CD4-positive, alpha-beta T cell (primary cell): ENCODE measurements at regions not wholly inside any gene's neighbourhood (a gene's known extent, or its start where the extent isn't known, plus 50 kb on each side); places are given as distances from the start of the nearest gene placed in this dataset.

Experiments
- ATAC-seq: fragments of 200-7000 bp; cut with Tn5 transposase; one replicate; pipeline ENCODE4 v1.10.0; 2022; ENCODE audit warnings: mild to moderate bottlenecking; ENCODE audit not compliant: poor library complexity
- CTCF ChIA-PET: fragments of 350-600 bp; sonication (Branson Sonifier 250); formaldehyde crosslinking; loops from one replicate; lab custom pipeline; 2021; ENCODE audit warnings: antibody characterized with exemption, inconsistent platforms; lab: Charles Lee
- POLR2A ChIA-PET: fragments of 350-600 bp; sonication (Branson Sonifier 250); formaldehyde crosslinking; loops from one replicate; lab custom pipeline; 2021; ENCODE audit warnings: antibody characterized with exemption, inconsistent platforms; lab: Charles Lee
- DNase-seq, 14 experiments: peaks; one replicate each; pipeline ENCODE4 v3.0.0-alpha.2; 2013 to 2020; ENCODE audit warnings: mixed read lengths in 2 of 14
- H3K27ac ChIP-seq, 2 donors: one replicate each; pipeline versions ENCODE4 v1.5.1 to v1.7.0; 2013; ENCODE audit warnings: low read length in 2 of 2, low read depth in 1 of 2, mild to moderate bottlenecking in 1 of 2
- H3K27me3 ChIP-seq, 2 experiments: 1 replicate in 1 of 2; 2 replicates in 1 of 2; pipeline versions ENCODE4 v1.6.1 to v1.7.0; 2013; ENCODE audit warnings: low read length in 2 of 2, control low read depth in 1 of 2, mild to moderate bottlenecking in 1 of 2, moderate library complexity in 1 of 2; ENCODE audit not compliant: insufficient read depth in 2 of 2, control insufficient read depth in 1 of 2
- H3K36me3 ChIP-seq: one replicate; pipeline ENCODE4 v1.6.1; 2013; ENCODE audit warnings: low read length, control low read depth; ENCODE audit not compliant: insufficient read depth
- H3K4me1 ChIP-seq: one replicate; pipeline ENCODE4 v1.6.1; 2013; ENCODE audit warnings: low read length, control low read depth; ENCODE audit not compliant: insufficient read depth
- H3K4me3 ChIP-seq: one replicate; pipeline ENCODE4 v1.5.1; 2013; ENCODE audit warnings: mild to moderate bottlenecking, low read length, moderate library complexity
- H3K9me3 ChIP-seq, 2 experiments: 1 replicate in 1 of 2; 2 replicates in 1 of 2; pipeline versions ENCODE4 v1.6.1 to v1.7.0; 2013; ENCODE audit warnings: low read length in 2 of 2, mild to moderate bottlenecking in 2 of 2, control low read depth in 1 of 2, moderate library complexity in 1 of 2; ENCODE audit not compliant: control insufficient read depth in 1 of 2, insufficient read depth in 1 of 2
- H3K27ac Mint-ChIP-seq: one replicate; pipeline ENCODE4 v1.8.0; 2020; ENCODE audit warnings: mixed read lengths
- H3K27me3 Mint-ChIP-seq: one replicate; pipeline ENCODE4 v1.8.0; 2021; ENCODE audit warnings: mixed read lengths
- H3K36me3 Mint-ChIP-seq: one replicate; pipeline ENCODE4 v1.8.0; 2021; ENCODE audit warnings: low read depth, mixed read lengths
- H3K4me1 Mint-ChIP-seq: one replicate; pipeline ENCODE4 v1.8.0; 2021; ENCODE audit warnings: low read depth, mixed read lengths
- H3K4me3 Mint-ChIP-seq: one replicate; pipeline ENCODE4 v1.8.0; 2020; ENCODE audit warnings: mild to moderate bottlenecking, mixed read lengths
- H3K9me3 Mint-ChIP-seq: one replicate; pipeline ENCODE4 v1.8.0; 2020; ENCODE audit warnings: mixed read lengths
- intact Hi-C, 2 experiments: fragments of 100-400 bp; cut with DNase I in 1 of 2; cut with micrococcal nuclease in 1 of 2; formaldehyde crosslinking; loops; one replicate each; pipeline versions ENCODE4 v1.15.1 to v1.9.0; 2023 to 2025; cut with DNase I, micrococcal nuclease
- TF ChIP-seq, protein P1 (sequence below): fragments of 200-600 bp; IDR thresholded peaks from one replicate; pipeline ENCODE4 v1.8.0; 2022; ENCODE audit warnings: antibody characterized with exemption, mild to moderate bottlenecking

DNA sequence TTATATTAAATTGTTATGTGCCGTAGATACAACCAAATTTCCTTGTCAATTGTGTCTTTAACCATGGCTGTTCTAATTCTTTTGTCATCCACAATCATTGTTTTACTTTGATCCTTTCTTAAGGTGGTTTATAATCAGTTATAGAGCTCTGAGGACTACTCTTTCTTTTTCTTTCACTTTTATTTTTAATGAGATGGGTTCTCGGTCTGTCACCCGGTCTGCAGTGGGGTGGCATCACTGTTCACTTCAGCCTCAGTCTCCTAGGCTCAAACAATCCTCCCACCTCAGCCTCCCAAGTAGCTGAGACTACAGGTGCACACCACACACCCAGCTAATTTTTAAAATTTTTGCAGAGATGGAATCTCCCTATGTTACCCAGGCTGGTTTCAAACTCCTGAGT is 74.2 kb downstream of the ANXA2R start:
- peaks cover 4% of the 10 kb centered on the region for H3K4me1 ChIP-seq
- H3K27ac ChIP-seq = no peak overlapping the region
- H3K4me1 Mint-ChIP-seq = peaks cover 7% of the 10 kb centered on the region
- H3K36me3 Mint-ChIP-seq = peaks cover 5% of the 10 kb centered on the region
- DNase-seq = no peak
- intact Hi-C loops = loop anchor here in 1 of 2 experiments (2.0 kb wide), 1 partner anchor 13 kb away; no protein-coding TSS in a partner anchor
- CTCF ChIA-PET = no interaction called here
- H3K36me3 ChIP-seq = no peaks in the 10 kb centered on the region
- no peak overlapping the region for H3K27ac Mint-ChIP-seq
- H3K9me3 ChIP-seq = peaks cover 0 to 2% of the 10 kb centered on the region in 2 experiments
- H3K27me3 Mint-ChIP-seq = no peaks in the 10 kb centered on the region
- H3K4me3 Mint-ChIP-seq = no peak overlapping the region
- H3K27me3 ChIP-seq = no peaks in the 10 kb centered on the region
- no peaks in the 10 kb centered on the region for H3K9me3 Mint-ChIP-seq
- H3K4me3 ChIP-seq = no peak overlapping the region
- no peak for ATAC-seq
- POLR2A ChIA-PET = interaction anchor here (2.2 to 2.5 kb wide), 2 partner anchors 15 to 27 kb away, joined by 9 to 11 read pairs; no protein-coding TSS in a partner anchor
- TF ChIP-seq, protein P1, sequence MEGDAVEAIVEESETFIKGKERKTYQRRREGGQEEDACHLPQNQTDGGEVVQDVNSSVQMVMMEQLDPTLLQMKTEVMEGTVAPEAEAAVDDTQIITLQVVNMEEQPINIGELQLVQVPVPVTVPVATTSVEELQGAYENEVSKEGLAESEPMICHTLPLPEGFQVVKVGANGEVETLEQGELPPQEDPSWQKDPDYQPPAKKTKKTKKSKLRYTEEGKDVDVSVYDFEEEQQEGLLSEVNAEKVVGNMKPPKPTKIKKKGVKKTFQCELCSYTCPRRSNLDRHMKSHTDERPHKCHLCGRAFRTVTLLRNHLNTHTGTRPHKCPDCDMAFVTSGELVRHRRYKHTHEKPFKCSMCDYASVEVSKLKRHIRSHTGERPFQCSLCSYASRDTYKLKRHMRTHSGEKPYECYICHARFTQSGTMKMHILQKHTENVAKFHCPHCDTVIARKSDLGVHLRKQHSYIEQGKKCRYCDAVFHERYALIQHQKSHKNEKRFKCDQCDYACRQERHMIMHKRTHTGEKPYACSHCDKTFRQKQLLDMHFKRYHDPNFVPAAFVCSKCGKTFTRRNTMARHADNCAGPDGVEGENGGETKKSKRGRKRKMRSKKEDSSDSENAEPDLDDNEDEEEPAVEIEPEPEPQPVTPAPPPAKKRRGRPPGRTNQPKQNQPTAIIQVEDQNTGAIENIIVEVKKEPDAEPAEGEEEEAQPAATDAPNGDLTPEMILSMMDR = no peak

DNA sequence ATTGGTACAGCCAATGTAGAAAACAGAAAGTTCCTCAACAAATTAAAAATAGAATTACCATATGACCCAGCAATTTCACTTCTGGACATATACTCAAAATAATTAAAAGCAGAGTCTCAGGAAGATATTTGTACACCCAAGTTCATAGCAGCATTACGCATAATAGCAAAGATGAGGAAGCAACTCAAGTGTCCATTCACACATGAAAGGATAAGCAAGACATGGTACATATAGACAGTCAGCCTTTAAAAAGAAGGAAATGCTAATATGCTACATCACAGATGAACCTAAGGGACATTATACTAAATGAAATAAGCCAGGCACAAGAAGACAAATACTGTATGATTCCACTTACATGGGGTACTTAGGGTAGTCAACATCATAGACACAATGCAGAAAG is 76.7 kb downstream of the ANXA2R start:
- H3K9me3 Mint-ChIP-seq = no peaks in the 10 kb centered on the region
- POLR2A ChIA-PET = interaction anchor here (0.9 kb wide), 1 partner anchor 44 kb away, joined by 3 read pairs; no protein-coding TSS in a partner anchor
- no peak overlapping the region for H3K27ac Mint-ChIP-seq

DNA sequence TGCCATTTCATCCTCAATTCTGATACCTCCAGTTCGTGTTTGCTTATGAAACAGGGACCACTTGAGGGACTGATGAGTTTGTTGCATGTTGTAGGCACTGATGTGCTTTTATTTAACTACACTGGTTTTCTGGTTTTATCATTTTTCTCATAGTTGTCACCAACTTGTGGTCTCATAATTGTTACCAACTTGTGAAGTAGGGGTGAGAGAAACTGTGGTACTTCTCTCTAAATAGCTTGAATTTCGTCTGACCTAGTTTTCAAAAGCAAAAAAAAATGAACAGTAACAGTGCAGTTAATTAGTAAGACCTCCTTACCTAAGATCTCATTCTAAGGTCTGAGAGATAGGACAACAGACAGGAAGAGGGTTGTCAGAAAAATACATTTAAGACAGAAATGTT is 78.0 kb downstream of the ANXA2R start:
- ChIA-PET POLR2A (interaction anchor here (0.8 kb wide), 1 partner anchor 144 kb away, joined by 4 read pairs; no protein-coding TSS in a partner anchor), CTCF (no interaction called here)
- Mint-ChIP-seq H3K36me3 (peaks cover 5% of the 10 kb centered on the region), H3K27ac (no peak overlapping the region), H3K9me3 (no peaks in the 10 kb centered on the region), H3K4me3 (no peak overlapping the region), H3K4me1 (peaks cover 7% of the 10 kb centered on the region), H3K27me3 (no peaks in the 10 kb centered on the region)
- no peak for ATAC-seq
- DNase-seq = peak in 1 of 14 experiments; percentile 44
- intact Hi-C loops = no loop called here
- no peaks in the 10 kb centered on the region for H3K36me3 ChIP-seq
- no peak overlapping the region for H3K27ac ChIP-seq
- TF ChIP-seq, protein P1 = no peak
- H3K9me3 ChIP-seq = no peaks in the 10 kb centered on the region
- peaks cover 4% of the 10 kb centered on the region for H3K4me1 ChIP-seq
- no peaks in the 10 kb centered on the region for H3K27me3 ChIP-seq
- no peak overlapping the region for H3K4me3 ChIP-seq

More for the DNA sequence above, 76.7 kb downstream of the ANXA2R start:
- CTCF ChIA-PET = no interaction called here
- no peaks in the 10 kb centered on the region for H3K27me3 Mint-ChIP-seq
- Histone ChIP-seq H3K36me3 (no peaks in the 10 kb centered on the region), H3K4me1 (peaks cover 4% of the 10 kb centered on the region), H3K4me3 (no peak overlapping the region), H3K9me3 (no peaks in the 10 kb centered on the region), H3K27ac (no peak overlapping the region), H3K27me3 (no peaks in the 10 kb centered on the region)
- TF ChIP-seq, protein P1 = no peak
- ATAC-seq (no peak), DNase-seq (no peak)
- intact Hi-C loops = no loop called here
- peaks cover 7% of the 10 kb centered on the region for H3K4me1 Mint-ChIP-seq
- H3K36me3 Mint-ChIP-seq = peaks cover 5% of the 10 kb centered on the region
- H3K4me3 Mint-ChIP-seq = no peak overlapping the region
